ENCODE measurements at regions not wholly inside any gene's neighbourhood (a gene's known extent, or its start where the extent isn't known, plus 50 kb on each side); places are given as distances from the start of the nearest gene placed in this dataset.
A peak's percentile ranks its signal among the peaks of the same experiment; 100 is the strongest.

DNA sequence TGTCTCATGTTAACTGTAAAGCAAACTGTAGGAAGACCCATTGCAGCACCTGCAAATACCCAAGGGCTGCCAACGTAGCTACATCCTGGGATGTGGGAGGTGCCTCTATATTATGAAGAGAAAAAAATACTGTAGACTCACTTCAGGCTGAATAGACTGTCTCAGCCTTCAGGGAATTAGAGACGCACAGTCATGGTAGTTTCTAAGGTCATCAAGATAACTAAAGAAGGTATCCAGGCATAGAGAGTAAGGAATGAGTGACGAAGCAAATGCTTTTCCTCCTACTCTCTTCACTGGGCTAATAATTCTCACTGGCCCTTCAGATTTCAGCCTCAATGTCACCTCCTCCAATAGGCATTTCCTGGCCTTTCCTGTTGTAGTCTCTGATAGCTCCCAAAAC lies 121.6 kb upstream of the ECI2 start:
- TF ChIP-seq NFIC (IDR thresholded peaks at IDR 0.05), result no peak
- TF ChIP-seq RAD21 (IDR thresholded peaks at IDR 0.05; ENCODE audit: low read depth), result no peak
- TF ChIP-seq, protein P1, sequence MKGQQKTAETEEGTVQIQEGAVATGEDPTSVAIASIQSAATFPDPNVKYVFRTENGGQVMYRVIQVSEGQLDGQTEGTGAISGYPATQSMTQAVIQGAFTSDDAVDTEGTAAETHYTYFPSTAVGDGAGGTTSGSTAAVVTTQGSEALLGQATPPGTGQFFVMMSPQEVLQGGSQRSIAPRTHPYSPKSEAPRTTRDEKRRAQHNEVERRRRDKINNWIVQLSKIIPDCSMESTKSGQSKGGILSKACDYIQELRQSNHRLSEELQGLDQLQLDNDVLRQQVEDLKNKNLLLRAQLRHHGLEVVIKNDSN (IDR thresholded peaks at IDR 0.05), result no peak
- TF ChIP-seq, protein P2, sequence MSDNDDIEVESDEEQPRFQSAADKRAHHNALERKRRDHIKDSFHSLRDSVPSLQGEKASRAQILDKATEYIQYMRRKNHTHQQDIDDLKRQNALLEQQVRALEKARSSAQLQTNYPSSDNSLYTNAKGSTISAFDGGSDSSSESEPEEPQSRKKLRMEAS (IDR thresholded peaks at IDR 0.05), result no peak
- no peak for TF ChIP-seq CREB1 (IDR thresholded peaks at IDR 0.05; ENCODE audit: low read depth)
- TF ChIP-seq TEAD4 (IDR thresholded peaks at IDR 0.05), result no peak
- TF ChIP-seq TCF12 (IDR thresholded peaks at IDR 0.05; ENCODE audit: low read depth), result no peak

DNA sequence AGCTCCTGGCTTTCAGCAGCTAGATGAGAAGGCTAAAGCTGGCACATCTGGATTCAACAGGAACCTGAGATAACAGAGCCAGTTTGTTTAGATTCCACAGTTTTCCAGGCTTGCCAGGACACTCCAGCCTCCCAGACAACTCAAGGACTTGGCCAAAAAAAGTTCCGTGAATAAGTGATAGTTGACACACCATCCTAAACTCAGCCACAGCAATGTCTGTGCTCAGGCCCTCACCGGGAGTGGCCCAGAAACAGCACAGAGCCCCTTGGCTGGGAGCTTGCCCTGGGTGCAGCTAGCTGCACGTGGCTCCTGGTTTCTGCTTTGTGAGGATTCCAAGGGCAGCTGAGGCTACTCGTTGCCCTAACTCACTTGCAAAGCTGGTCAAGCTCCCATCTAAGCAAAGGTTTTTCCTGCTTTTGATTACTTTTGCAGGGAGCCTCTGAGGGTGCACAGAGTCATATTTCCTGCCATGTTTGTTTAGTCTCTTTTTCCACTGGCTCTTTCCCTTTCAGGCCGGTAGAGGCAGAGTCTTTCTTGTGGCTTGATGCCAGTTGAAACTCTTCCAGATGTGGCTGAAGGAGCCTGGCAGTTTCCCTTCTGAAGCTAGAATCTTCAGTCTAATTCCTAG lies 118.3 kb upstream of the ECI2 start:
- TF ChIP-seq, protein P3, sequence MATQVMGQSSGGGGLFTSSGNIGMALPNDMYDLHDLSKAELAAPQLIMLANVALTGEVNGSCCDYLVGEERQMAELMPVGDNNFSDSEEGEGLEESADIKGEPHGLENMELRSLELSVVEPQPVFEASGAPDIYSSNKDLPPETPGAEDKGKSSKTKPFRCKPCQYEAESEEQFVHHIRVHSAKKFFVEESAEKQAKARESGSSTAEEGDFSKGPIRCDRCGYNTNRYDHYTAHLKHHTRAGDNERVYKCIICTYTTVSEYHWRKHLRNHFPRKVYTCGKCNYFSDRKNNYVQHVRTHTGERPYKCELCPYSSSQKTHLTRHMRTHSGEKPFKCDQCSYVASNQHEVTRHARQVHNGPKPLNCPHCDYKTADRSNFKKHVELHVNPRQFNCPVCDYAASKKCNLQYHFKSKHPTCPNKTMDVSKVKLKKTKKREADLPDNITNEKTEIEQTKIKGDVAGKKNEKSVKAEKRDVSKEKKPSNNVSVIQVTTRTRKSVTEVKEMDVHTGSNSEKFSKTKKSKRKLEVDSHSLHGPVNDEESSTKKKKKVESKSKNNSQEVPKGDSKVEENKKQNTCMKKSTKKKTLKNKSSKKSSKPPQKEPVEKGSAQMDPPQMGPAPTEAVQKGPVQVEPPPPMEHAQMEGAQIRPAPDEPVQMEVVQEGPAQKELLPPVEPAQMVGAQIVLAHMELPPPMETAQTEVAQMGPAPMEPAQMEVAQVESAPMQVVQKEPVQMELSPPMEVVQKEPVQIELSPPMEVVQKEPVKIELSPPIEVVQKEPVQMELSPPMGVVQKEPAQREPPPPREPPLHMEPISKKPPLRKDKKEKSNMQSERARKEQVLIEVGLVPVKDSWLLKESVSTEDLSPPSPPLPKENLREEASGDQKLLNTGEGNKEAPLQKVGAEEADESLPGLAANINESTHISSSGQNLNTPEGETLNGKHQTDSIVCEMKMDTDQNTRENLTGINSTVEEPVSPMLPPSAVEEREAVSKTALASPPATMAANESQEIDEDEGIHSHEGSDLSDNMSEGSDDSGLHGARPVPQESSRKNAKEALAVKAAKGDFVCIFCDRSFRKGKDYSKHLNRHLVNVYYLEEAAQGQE (IDR thresholded peaks at IDR 0.05; ENCODE audit: low read depth), result no peak
- TF ChIP-seq, protein P1 (IDR thresholded peaks at IDR 0.05), result no peak
- TF ChIP-seq TAF1 (IDR thresholded peaks at IDR 0.05; ENCODE audit: low read depth) (no peak), TCF12 (IDR thresholded peaks at IDR 0.05; ENCODE audit: low read depth) (no peak), TEAD4 (IDR thresholded peaks at IDR 0.05) (no peak), EGR1 (IDR thresholded peaks at IDR 0.05) (no peak), FOXM1 (IDR thresholded peaks at IDR 0.05; ENCODE audit: borderline replicate concordance, low read depth) (no peak), RAD21 (IDR thresholded peaks at IDR 0.05; ENCODE audit: low read depth) (peak; percentile 31), EP300 (IDR thresholded peaks at IDR 0.05; ENCODE audit: borderline replicate concordance) (no peak), NFIC (IDR thresholded peaks at IDR 0.05) (peak; percentile 91), ZBTB7A (IDR thresholded peaks at IDR 0.05; ENCODE audit: low read depth) (no peak), CEBPB (IDR thresholded peaks at IDR 0.05) (no peak), YY1 (IDR thresholded peaks at IDR 0.05; ENCODE audit: low read depth) (0 out of 2 replicates have a peak, but pooled peaks have one; percentile 48), CREB1 (IDR thresholded peaks at IDR 0.05; ENCODE audit: low read depth) (no peak)
- TF ChIP-seq, protein P2 (IDR thresholded peaks at IDR 0.05), result peak; percentile 33; the same call in 1 of the 2 replicates

DNA sequence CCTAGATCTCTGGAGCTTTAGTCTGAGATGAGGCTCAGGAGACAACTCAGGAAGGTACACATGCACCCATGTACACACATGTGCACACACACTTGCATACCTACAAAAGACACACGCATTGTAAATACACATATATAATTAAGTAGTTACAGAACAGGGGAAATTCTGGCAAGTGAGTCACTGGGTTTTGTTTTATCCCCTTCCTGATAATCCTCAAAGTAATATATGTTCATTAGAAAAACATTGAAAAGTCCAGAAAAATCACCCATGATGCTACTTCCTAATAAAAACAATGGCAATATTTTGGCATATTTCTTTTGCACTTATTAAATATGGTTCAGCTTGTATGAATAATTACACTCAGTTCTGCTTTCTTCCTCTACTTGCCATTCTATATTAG lies 115.3 kb upstream of the ECI2 start:
- TF ChIP-seq, protein P2 (IDR thresholded peaks at IDR 0.05), result no peak
- TF ChIP-seq TAF1 (IDR thresholded peaks at IDR 0.05; ENCODE audit: low read depth) (no peak), EP300 (IDR thresholded peaks at IDR 0.05; ENCODE audit: borderline replicate concordance) (no peak)

DNA sequence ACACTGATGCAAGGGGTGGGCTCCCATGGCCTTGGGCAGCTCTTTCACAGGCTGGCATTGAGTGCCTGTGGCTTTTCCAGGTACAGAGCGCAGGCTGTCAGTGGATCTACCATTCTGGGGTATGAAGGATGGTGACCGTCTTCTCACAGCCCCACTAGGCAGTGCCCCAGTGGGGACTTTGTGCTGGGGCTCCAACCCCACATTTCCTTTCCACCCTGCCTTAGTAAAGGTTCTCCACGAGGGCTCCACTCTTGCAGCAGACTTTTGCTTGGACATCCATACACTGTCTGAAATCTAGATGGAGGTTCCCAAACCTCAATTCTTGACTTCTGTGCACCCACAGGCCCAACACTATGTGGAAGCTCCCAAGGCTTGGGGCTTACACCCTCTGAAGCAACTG lies 107.9 kb upstream of the ECI2 start:
- TF ChIP-seq CEBPB (IDR thresholded peaks at IDR 0.05) (no peak), EGR1 (IDR thresholded peaks at IDR 0.05) (no peak), NFIC (IDR thresholded peaks at IDR 0.05) (no peak), EP300 (IDR thresholded peaks at IDR 0.05; ENCODE audit: borderline replicate concordance) (no peak), CREB1 (IDR thresholded peaks at IDR 0.05; ENCODE audit: low read depth) (no peak), YY1 (IDR thresholded peaks at IDR 0.05; ENCODE audit: low read depth) (no peak), ZBTB7A (IDR thresholded peaks at IDR 0.05; ENCODE audit: low read depth) (no peak), TCF12 (IDR thresholded peaks at IDR 0.05; ENCODE audit: low read depth) (no peak), RAD21 (IDR thresholded peaks at IDR 0.05; ENCODE audit: low read depth) (no peak), TEAD4 (IDR thresholded peaks at IDR 0.05) (no peak), TAF1 (IDR thresholded peaks at IDR 0.05; ENCODE audit: low read depth) (no peak)
- TF ChIP-seq, protein P3 (IDR thresholded peaks at IDR 0.05; ENCODE audit: low read depth), result no peak
- TF ChIP-seq, protein P2 (IDR thresholded peaks at IDR 0.05), result no peak
- TF ChIP-seq, protein P1 (IDR thresholded peaks at IDR 0.05), result no peak

DNA sequence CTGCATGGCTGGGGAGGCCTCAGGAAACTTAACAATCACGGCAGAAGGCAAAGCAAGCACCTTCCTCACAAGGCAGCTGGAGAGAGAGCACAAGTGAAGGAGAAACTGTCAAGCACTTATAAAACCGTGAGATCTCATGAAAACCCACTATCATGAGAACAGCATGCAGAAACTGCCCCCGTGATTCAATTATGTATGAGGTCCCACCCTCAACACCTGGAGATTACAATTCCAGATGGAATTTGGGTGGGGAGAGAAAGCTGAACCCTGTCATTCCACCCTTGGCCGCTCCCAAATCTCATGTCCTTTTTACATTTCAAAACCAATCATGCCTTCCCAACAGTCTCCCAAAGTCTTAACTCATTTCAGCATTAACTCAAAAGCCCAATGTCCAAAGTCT lies 107.2 kb upstream of the ECI2 start:
- TF ChIP-seq EGR1 (IDR thresholded peaks at IDR 0.05), result no peak
- no peak for TF ChIP-seq NFIC (IDR thresholded peaks at IDR 0.05)
- TF ChIP-seq RAD21 (IDR thresholded peaks at IDR 0.05; ENCODE audit: low read depth), result no peak
- TF ChIP-seq, protein P2 (IDR thresholded peaks at IDR 0.05), result no peak
- TF ChIP-seq YY1 (IDR thresholded peaks at IDR 0.05; ENCODE audit: low read depth), result no peak
- no peak for TF ChIP-seq TAF1 (IDR thresholded peaks at IDR 0.05; ENCODE audit: low read depth)
- TF ChIP-seq TEAD4 (IDR thresholded peaks at IDR 0.05), result no peak
- TF ChIP-seq FOXM1 (IDR thresholded peaks at IDR 0.05; ENCODE audit: borderline replicate concordance, low read depth), result no peak
- no peak for TF ChIP-seq CEBPB (IDR thresholded peaks at IDR 0.05)
- TF ChIP-seq CREB1 (IDR thresholded peaks at IDR 0.05; ENCODE audit: low read depth), result no peak
- TF ChIP-seq TCF12 (IDR thresholded peaks at IDR 0.05; ENCODE audit: low read depth), result no peak
- TF ChIP-seq EP300 (IDR thresholded peaks at IDR 0.05; ENCODE audit: borderline replicate concordance), result no peak
- TF ChIP-seq, protein P1 (IDR thresholded peaks at IDR 0.05), result no peak
- TF ChIP-seq, protein P3 (IDR thresholded peaks at IDR 0.05; ENCODE audit: low read depth), result no peak
- TF ChIP-seq ZBTB7A (IDR thresholded peaks at IDR 0.05; ENCODE audit: low read depth), result no peak
